B cell (primary cell): ENCODE measurements at regions not wholly inside any gene's neighbourhood (a gene's known extent, or its start where the extent isn't known, plus 50 kb on each side); places are given as distances from the start of the nearest gene placed in this dataset.

Experiments
- ATAC-seq: fragments of 200-7000 bp; cut with Tn5 transposase; one replicate; pipeline ENCODE4 v1.10.0; 2021; ENCODE audit warnings: low read depth, mild to moderate bottlenecking, moderate number of reproducible peaks, moderate library complexity
- CTCF ChIA-PET: fragments of 350-600 bp; sonication (Branson Sonifier 250); formaldehyde crosslinking; loops from one replicate; lab custom pipeline; 2021; ENCODE audit warnings: antibody characterized with exemption, inconsistent platforms; lab: Charles Lee
- POLR2A ChIA-PET: fragments of 350-600 bp; sonication (Branson Sonifier 250); formaldehyde crosslinking; loops from one replicate; lab custom pipeline; 2021; ENCODE audit warnings: antibody characterized with exemption; lab: Charles Lee
- DNase-seq: peaks from one replicate; pipeline ENCODE4 v3.0.0; 2013
- H2AFZ ChIP-seq: 2 replicates; pipeline ENCODE4 v1.6.1; 2012; ENCODE audit warnings: mild to moderate bottlenecking, low read depth, low read length; ENCODE audit not compliant: insufficient read depth, poor library complexity, severe bottlenecking
- H3K27ac ChIP-seq, 2 donors: 1 replicate in 1 of 2; 2 replicates in 1 of 2; pipeline ENCODE4 v1.5.1; 2012 to 2013; ENCODE audit warnings: low read length in 2 of 2, mild to moderate bottlenecking in 2 of 2, moderate library complexity in 1 of 2
- H3K27me3 ChIP-seq, 4 experiments: fragments of 200-600 bp in 1 of 4; sonication (generic) in 1 of 4; replicated peaks in 1 of 4; 1 replicate in 2 of 4; 2 replicates in 2 of 4; pipeline versions ENCODE4 v1.6.1 to v1.7.0; 2013 to 2016; ENCODE audit warnings: low read length in 3 of 4, mild to moderate bottlenecking in 2 of 4, mixed read lengths in 1 of 4, moderate library complexity in 1 of 4; ENCODE audit not compliant: insufficient read depth in 4 of 4, control insufficient read depth in 3 of 4; ENCODE audit errors: control extremely low read depth in 1 of 4
- H3K36me3 ChIP-seq, 2 experiments: replicated peaks in 1 of 2; 1 replicate in 1 of 2; 2 replicates in 1 of 2; pipeline versions ENCODE4 v1.6.1 to v1.7.1; 2013; ENCODE audit warnings: low read length in 1 of 2; ENCODE audit not compliant: insufficient read depth in 2 of 2, control insufficient read depth in 1 of 2; ENCODE audit errors: control extremely low read depth in 1 of 2, extremely low read depth in 1 of 2
- H3K4me1 ChIP-seq, 2 donors: fragments of 200-600 bp in 1 of 2; sonication (generic) in 1 of 2; 1 replicate in 1 of 2; 2 replicates in 1 of 2; pipeline versions ENCODE4 v1.5.1 to v1.6.1; 2013 to 2017; ENCODE audit warnings: low read length in 2 of 2; ENCODE audit not compliant: control insufficient read depth in 2 of 2, insufficient read depth in 2 of 2
- H3K4me2 ChIP-seq: replicated peaks from 2 replicates; pipeline ENCODE3; 2012; ENCODE audit warnings: mild to moderate bottlenecking, low read depth, low read length; ENCODE audit not compliant: poor library complexity, severe bottlenecking
- H3K4me3 ChIP-seq, 5 experiments: fragments of 200-600 bp in 1 of 5; sonication (generic) in 1 of 5; 1 replicate in 3 of 5; 2 replicates in 2 of 5; pipeline versions ENCODE4 v1.5.1 to v1.7.0; 2011 to 2016; ENCODE audit warnings: low read length in 4 of 5, mild to moderate bottlenecking in 4 of 5, low read depth in 2 of 5, control low read depth in 1 of 5, moderate library complexity in 1 of 5; ENCODE audit not compliant: insufficient read depth in 1 of 5; ENCODE audit errors: control extremely low read depth in 1 of 5, extremely low read depth in 1 of 5
- H3K79me2 ChIP-seq: fragments of 200-600 bp; sonication (generic); one replicate; pipeline ENCODE4 v1.6.0; 2016; ENCODE audit warnings: low read length; ENCODE audit not compliant: control insufficient read depth, insufficient read depth
- H3K9ac ChIP-seq: fragments of 200-600 bp; sonication (generic); 2 replicates; pipeline ENCODE4 v1.6.1; 2017; ENCODE audit warnings: mild to moderate bottlenecking, low read length, moderate library complexity
- H3K9me3 ChIP-seq, 3 donors: one replicate each; pipeline versions ENCODE4 v1.6.1 to v1.7.1; 2013; ENCODE audit warnings: low read length in 2 of 3; ENCODE audit not compliant: control insufficient read depth in 2 of 3, insufficient read depth in 1 of 3; ENCODE audit errors: control extremely low read depth in 1 of 3
- H4K20me1 ChIP-seq: 2 replicates; pipeline ENCODE4 v1.6.0; 2012; ENCODE audit warnings: mild to moderate bottlenecking, low read length; ENCODE audit not compliant: insufficient read depth, control insufficient read depth, poor library complexity, severe bottlenecking
- H3K27ac Mint-ChIP-seq: one replicate; pipeline ENCODE4 v1.8.0; 2021; ENCODE audit warnings: mixed read lengths
- H3K27me3 Mint-ChIP-seq: one replicate; pipeline ENCODE4 v1.8.0; 2021; ENCODE audit warnings: mixed read lengths
- H3K4me1 Mint-ChIP-seq: one replicate; pipeline ENCODE4 v1.8.0; 2021; ENCODE audit warnings: mixed read lengths
- H3K4me3 Mint-ChIP-seq: one replicate; pipeline ENCODE4 v1.8.0; 2021; ENCODE audit warnings: mixed read lengths
- H3K9me3 Mint-ChIP-seq: one replicate; pipeline ENCODE4 v1.8.0; 2022; ENCODE audit warnings: mixed read lengths; ENCODE audit not compliant: insufficient read depth
- CTCF ChIP-seq: fragments of 200-600 bp; IDR thresholded peaks from one replicate; pipeline ENCODE4 v1.8.0; 2022; ENCODE audit warnings: antibody characterized with exemption, mild to moderate bottlenecking
- EZH2 ChIP-seq: IDR thresholded peaks from 2 replicates; pipeline ENCODE4 v1.6.1; 2012; ENCODE audit warnings: borderline replicate concordance, low read depth, mild to moderate bottlenecking, moderate library complexity, low read length; ENCODE audit not compliant: insufficient read depth, poor library complexity, severe bottlenecking
- WGBS: methylation state at CpG from one replicate; pipeline ENCODE4 v1.1.5; 2013; ENCODE audit warnings: missing lambda C conversion rate; ENCODE audit not compliant: insufficient coverage; 5-methylcytosine and 5-hydroxymethylcytosine counted together
- intact Hi-C: fragments of 100-400 bp; cut with micrococcal nuclease; formaldehyde crosslinking; loops from one replicate; pipeline ENCODE4 v1.10.0; 2022

- Mint-ChIP-seq H3K4me1 (no peaks in the 10 kb centered on the region), H3K4me3 (no peak overlapping the region), H3K9me3 (peaks cover 2% of the 10 kb centered on the region), H3K27ac (no peak overlapping the region), H3K27me3 (no peaks in the 10 kb centered on the region)
- Histone ChIP-seq H3K4me3 (no peak overlapping the region), H3K36me3 (no peaks in the 10 kb centered on the region), H3K27ac (no peak overlapping the region), H3K79me2 (no peaks in the 10 kb centered on the region), H3K9ac (no peak overlapping the region), H3K9me3 (peaks cover 0 to 4% (median 0%) of the 10 kb centered on the region in 3 donors), H4K20me1 (no peaks in the 10 kb centered on the region), H3K27me3 (no peaks in the 10 kb centered on the region), H3K4me2 (no peak overlapping the region), H2AFZ (no peak overlapping the region), H3K4me1 (no peaks in the 10 kb centered on the region)
- ChIA-PET POLR2A (no interaction called here), CTCF (no interaction called here)
- TF ChIP-seq CTCF (no peak), EZH2 (no peak)
- DNase-seq (no peak), ATAC-seq (no peak)
- intact Hi-C loops = no loop called here
- WGBS = 100% methylated on average over 1 of the region's 2 CpGs
Measured at GRCh38 chr4:29262986-29263385, 1457.2 kb upstream of the PCDH7 start.

GRCh38 chr4:29276150-29276549 is 1444.0 kb upstream of the PCDH7 start:
- H3K36me3 ChIP-seq = no peaks in the 10 kb centered on the region
- no peak overlapping the region for H3K4me3 Mint-ChIP-seq
- DNase-seq = no peak
- no peaks in the 10 kb centered on the region for H3K9me3 Mint-ChIP-seq
- TF ChIP-seq EZH2 (no peak), CTCF (no peak)
- peaks cover 0 to 3% (median 0%) of the 10 kb centered on the region in 3 donors for H3K9me3 ChIP-seq
- H3K27me3 Mint-ChIP-seq = no peaks in the 10 kb centered on the region
- no peak overlapping the region for H3K4me2 ChIP-seq
- H3K27me3 ChIP-seq = no peaks in the 10 kb centered on the region
- ChIA-PET CTCF (no interaction called here), POLR2A (no interaction called here)
- no peak overlapping the region for H2AFZ ChIP-seq
- no peaks in the 10 kb centered on the region for H3K4me1 ChIP-seq
- H3K4me1 Mint-ChIP-seq = no peaks in the 10 kb centered on the region
- no peak overlapping the region for H3K27ac ChIP-seq
- H3K27ac Mint-ChIP-seq = no peak overlapping the region
- H3K79me2 ChIP-seq = no peaks in the 10 kb centered on the region
- H4K20me1 ChIP-seq = no peaks in the 10 kb centered on the region
- H3K9ac ChIP-seq = no peak overlapping the region
- no peak overlapping the region for H3K4me3 ChIP-seq
- no CpG with 5 or more reads among the region's 1 CpG for WGBS
- intact Hi-C loops = no loop called here
- no peak for ATAC-seq
